ENCODE measurements at regions not wholly inside any gene's neighbourhood (a gene's known extent, or its start where the extent isn't known, plus 50 kb on each side); places are given as distances from the start of the nearest gene placed in this dataset.

GRCh38 chr3:163722405-163722804 is 1355.9 kb downstream of the SI start:
- TF ChIP-seq, protein P1, sequence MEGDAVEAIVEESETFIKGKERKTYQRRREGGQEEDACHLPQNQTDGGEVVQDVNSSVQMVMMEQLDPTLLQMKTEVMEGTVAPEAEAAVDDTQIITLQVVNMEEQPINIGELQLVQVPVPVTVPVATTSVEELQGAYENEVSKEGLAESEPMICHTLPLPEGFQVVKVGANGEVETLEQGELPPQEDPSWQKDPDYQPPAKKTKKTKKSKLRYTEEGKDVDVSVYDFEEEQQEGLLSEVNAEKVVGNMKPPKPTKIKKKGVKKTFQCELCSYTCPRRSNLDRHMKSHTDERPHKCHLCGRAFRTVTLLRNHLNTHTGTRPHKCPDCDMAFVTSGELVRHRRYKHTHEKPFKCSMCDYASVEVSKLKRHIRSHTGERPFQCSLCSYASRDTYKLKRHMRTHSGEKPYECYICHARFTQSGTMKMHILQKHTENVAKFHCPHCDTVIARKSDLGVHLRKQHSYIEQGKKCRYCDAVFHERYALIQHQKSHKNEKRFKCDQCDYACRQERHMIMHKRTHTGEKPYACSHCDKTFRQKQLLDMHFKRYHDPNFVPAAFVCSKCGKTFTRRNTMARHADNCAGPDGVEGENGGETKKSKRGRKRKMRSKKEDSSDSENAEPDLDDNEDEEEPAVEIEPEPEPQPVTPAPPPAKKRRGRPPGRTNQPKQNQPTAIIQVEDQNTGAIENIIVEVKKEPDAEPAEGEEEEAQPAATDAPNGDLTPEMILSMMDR (IDR thresholded peaks at IDR 0.05): no peak
- TF ChIP-seq POLR2A (IDR thresholded peaks at IDR 0.05): no peak
